ENCODE measurements at regions not wholly inside any gene's neighbourhood (a gene's known extent, or its start where the extent isn't known, plus 50 kb on each side); places are given as distances from the start of the nearest gene placed in this dataset.
"Not testable (repeated sequence)": the region's sequence is repeated elsewhere in the genome, so short reads cannot be mapped to it uniquely, and the experiment has no call there.

GRCh38 chr10:23914641-23915040 lies 294.3 kb upstream of the KIAA1217 start:
- H3K4me3 ChIP-seq (ENCODE audit: low read depth, low read length) = no peak overlapping the region
- no peak for DNase-seq (ENCODE audit: low read depth)

- no peak for DNase-seq (ENCODE audit: low read depth)
- H3K4me3 ChIP-seq (ENCODE audit: low read depth, low read length) = no peak overlapping the region
Measured at GRCh38 chr10:23917251-23917840, 291.6 kb upstream of the KIAA1217 start.

GRCh38 chr10:23918090-23918723 lies 290.7 kb upstream of the KIAA1217 start:
- H3K4me3 ChIP-seq (ENCODE audit: low read depth, low read length) = no peak overlapping the region
- no peak for DNase-seq (ENCODE audit: low read depth)

GRCh38 chr10:23918839-23919238 lies 290.1 kb upstream of the KIAA1217 start:
- no peak overlapping the region for H3K4me3 ChIP-seq (ENCODE audit: low read depth, low read length)
- DNase-seq (ENCODE audit: low read depth) = no peak

GRCh38 chr10:23927576-23928325 lies 281.2 kb upstream of the KIAA1217 start:
- DNase-seq (ENCODE audit: low read depth) = no peak

GRCh38 chr10:23934023-23934422 lies 274.9 kb upstream of the KIAA1217 start:
- H3K4me3 ChIP-seq (ENCODE audit: low read depth, low read length); DNase-seq (ENCODE audit: low read depth): not testable (repeated sequence)

More at GRCh38 chr10:23927576-23928325, 281.2 kb upstream of the KIAA1217 start:
- no peak overlapping the region for H3K4me3 ChIP-seq (ENCODE audit: low read depth, low read length)

- no peak overlapping the region for H3K4me3 ChIP-seq (ENCODE audit: low read depth, low read length)
- no peak for DNase-seq (ENCODE audit: low read depth)
Measured at GRCh38 chr10:23945845-23946244, 263.1 kb upstream of the KIAA1217 start.

- no peak overlapping the region for H3K4me3 ChIP-seq (ENCODE audit: low read depth, low read length)
- DNase-seq (ENCODE audit: low read depth) = no peak
Measured at GRCh38 chr10:23951841-23952240, 257.1 kb upstream of the KIAA1217 start.

- no peak overlapping the region for H3K4me3 ChIP-seq (ENCODE audit: low read depth, low read length)
- DNase-seq (ENCODE audit: low read depth) = no peak
Measured at GRCh38 chr10:23955456-23956225, 253.3 kb upstream of the KIAA1217 start.

GRCh38 chr10:23965123-23965522 lies 243.8 kb upstream of the KIAA1217 start:
- no peak for DNase-seq (ENCODE audit: low read depth)

GRCh38 chr10:23965880-23966279 lies 243.1 kb upstream of the KIAA1217 start:
- H3K4me3 ChIP-seq (ENCODE audit: low read depth, low read length) = no peak overlapping the region
- no peak for DNase-seq (ENCODE audit: low read depth)

More at GRCh38 chr10:23965123-23965522, 243.8 kb upstream of the KIAA1217 start:
- H3K4me3 ChIP-seq (ENCODE audit: low read depth, low read length) = no peak overlapping the region

- H3K4me3 ChIP-seq (ENCODE audit: low read depth, low read length) = no peak overlapping the region
- no peak for DNase-seq (ENCODE audit: low read depth)
Measured at GRCh38 chr10:23966504-23967051, 242.4 kb upstream of the KIAA1217 start.

GRCh38 chr10:23968301-23968700 lies 240.6 kb upstream of the KIAA1217 start:
- DNase-seq (ENCODE audit: low read depth) = no peak
- no peak overlapping the region for H3K4me3 ChIP-seq (ENCODE audit: low read depth, low read length)

- no peak for DNase-seq (ENCODE audit: low read depth)
- H3K4me3 ChIP-seq (ENCODE audit: low read depth, low read length) = no peak overlapping the region
Measured at GRCh38 chr10:23974746-23975272, 234.1 kb upstream of the KIAA1217 start.

GRCh38 chr10:23975431-23975830 lies 233.5 kb upstream of the KIAA1217 start:
- DNase-seq (ENCODE audit: low read depth) = no peak
- H3K4me3 ChIP-seq (ENCODE audit: low read depth, low read length) = no peak overlapping the region

GRCh38 chr10:23976275-23976674 lies 232.7 kb upstream of the KIAA1217 start:
- DNase-seq (ENCODE audit: low read depth) = no peak

GRCh38 chr10:23978317-23978716 lies 230.6 kb upstream of the KIAA1217 start:
- H3K4me3 ChIP-seq (ENCODE audit: low read depth, low read length) = no peak overlapping the region
- DNase-seq (ENCODE audit: low read depth) = no peak

More at GRCh38 chr10:23976275-23976674, 232.7 kb upstream of the KIAA1217 start:
- no peak overlapping the region for H3K4me3 ChIP-seq (ENCODE audit: low read depth, low read length)

GRCh38 chr10:23980094-23980493 lies 228.8 kb upstream of the KIAA1217 start:
- H3K4me3 ChIP-seq (ENCODE audit: low read depth, low read length) = no peak overlapping the region
- no peak for DNase-seq (ENCODE audit: low read depth)

GRCh38 chr10:23981520-23982309 lies 227.2 kb upstream of the KIAA1217 start:
- no peak overlapping the region for H3K4me3 ChIP-seq (ENCODE audit: low read depth, low read length)
- DNase-seq (ENCODE audit: low read depth) = no peak
